ENCODE measurements at regions not wholly inside any gene's neighbourhood (a gene's known extent, or its start where the extent isn't known, plus 50 kb on each side); places are given as distances from the start of the nearest gene placed in this dataset.

GRCh38 chr15:35736150-35736549 is 190.2 kb upstream of the DPH6 start:
- DNase-seq = no peak

DNA sequence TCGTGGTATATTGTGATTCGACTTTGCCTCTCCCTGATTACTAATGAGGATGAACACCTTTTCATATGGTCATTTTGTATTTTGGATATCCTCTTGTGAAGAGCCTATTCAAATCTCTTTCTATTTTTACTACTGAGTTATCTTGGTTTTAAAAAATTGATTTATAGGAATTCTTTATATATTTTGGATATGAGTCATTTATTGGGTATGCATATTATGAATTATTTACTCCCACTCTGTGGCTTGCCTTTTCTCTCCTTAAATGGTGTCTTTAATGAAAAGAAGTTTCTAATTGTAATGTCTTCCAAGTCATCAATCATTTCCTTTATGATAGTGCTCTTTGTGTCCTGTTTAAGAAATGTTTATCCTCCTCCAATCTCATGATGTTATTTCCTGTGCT is 191.5 kb upstream of the DPH6 start:
- DNase-seq = no peak

GRCh38 chr15:35738370-35738769 is 192.4 kb upstream of the DPH6 start:
- no peak for DNase-seq

DNA sequence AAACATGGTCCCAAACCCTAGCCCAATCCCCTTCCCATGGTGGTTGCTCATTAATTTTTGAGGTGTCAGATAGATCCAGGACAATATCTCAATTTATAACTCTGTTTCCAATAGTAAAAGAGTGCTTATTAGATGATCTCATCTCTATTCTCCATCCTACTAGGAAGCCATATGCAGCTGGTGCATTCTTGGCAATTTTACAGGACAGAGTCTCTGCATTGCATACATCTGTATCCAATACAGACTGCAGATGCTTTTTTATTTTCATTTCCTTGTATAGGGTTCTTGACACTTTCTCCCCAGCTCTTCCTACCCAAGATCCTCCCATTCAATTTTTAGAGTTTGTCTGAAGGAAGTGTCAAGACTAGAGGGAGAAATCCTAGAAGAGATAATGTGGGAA is 194.8 kb upstream of the DPH6 start:
- DNase-seq = no peak

DNA sequence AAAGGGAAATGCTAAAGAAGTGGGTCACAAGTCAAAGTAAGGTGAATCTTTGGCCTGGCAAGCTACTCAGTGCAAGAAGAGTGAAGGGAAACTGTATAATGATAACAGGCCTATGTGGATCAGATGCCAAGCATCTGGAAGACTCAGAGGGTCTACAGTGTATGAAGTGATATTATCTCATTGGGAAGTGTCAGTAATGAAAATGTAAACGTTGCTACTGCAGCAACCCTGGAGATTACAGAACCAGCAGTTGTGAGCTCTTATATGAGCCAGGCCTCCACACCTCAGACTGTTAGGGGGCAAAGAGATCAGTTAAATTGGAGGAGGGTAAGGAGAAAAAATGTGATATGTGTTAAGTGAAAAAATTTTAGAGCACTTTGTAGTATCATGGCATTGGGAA is 195.4 kb upstream of the DPH6 start:
- no peak for DNase-seq

GRCh38 chr15:35741881-35742280 is 195.9 kb upstream of the DPH6 start:
- DNase-seq = no peak

- DNase-seq = no peak
These were observed 197.4 kb upstream of the DPH6 start for GRCh38 chr15:35743321-35743720.

GRCh38 chr15:35746121-35746520 is 200.2 kb upstream of the DPH6 start:
- DNase-seq = no peak

- no peak for DNase-seq
These were observed 202.1 kb upstream of the DPH6 start for GRCh38 chr15:35748105-35748504.

DNA sequence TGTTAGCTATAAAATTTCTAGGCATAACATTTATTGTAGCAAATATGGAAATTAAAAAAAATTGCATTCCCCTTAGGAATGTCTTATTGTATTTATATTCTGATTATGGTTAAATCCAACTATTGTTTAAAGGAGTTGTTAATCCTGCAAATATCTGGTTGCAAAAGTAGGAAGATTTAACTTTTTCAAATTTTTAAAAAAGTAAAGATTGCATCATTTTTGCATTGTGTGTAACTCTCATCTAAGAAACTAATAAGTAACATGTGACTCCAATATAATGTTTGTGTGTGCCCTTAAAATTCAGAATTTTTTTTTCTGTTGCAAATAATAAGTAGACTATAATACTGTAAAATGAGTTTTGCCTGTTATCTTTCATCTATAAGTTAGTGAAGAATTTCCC is 204.1 kb upstream of the DPH6 start:
- no peak for DNase-seq

- DNase-seq = peak; percentile 87
These were observed 205.6 kb upstream of the DPH6 start for GRCh38 chr15:35751413-35752133.

GRCh38 chr15:35752134-35752466 is 206.1 kb upstream of the DPH6 start:
- DNase-seq = no peak

DNA sequence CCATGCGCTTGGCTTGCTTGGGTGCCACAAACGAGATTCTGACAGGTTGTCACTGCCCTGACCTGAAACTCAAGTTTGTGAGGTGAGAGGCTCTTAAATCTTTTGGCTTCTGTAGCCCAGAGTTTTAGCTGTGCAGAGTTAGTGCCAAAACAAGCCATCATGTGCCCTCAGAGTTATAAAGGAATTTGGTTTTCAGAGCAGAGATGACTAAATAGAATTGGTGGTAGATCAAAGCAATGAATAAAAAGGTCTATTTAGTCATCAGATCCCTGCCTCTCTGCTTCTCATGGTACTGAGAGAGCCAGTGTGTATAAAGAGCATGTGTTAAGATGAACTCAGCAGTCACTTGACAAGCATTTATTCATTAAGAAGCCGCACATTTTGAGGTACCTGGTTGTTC is 207.5 kb upstream of the DPH6 start:
- no peak for DNase-seq

DNA sequence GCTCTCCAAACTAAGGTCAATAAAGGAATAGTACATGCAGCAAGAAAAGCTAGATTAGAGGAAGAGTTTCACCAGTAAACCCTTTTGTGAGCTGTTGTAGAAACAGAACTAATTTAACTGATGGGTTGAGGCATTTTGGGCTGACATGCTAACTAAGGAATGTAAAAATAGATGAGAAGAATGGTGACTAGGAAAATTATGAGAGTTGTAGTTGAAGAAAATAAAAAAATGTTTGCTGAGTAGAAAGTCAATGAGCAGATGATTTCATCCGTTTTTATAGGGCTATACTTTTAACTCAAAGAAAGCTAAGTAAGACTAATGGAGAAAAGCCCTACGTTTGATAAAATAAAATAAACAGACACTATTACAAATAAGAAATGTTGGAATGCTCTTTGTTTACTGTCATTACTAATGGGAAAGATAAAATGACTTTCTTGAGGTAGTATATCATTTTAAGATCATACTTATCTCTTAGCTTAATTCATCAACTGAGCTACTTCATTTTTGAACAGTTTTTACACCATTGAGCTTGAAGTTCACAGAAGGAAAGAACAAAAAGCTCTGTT is 209.4 kb upstream of the DPH6 start:
- no peak for DNase-seq

DNA sequence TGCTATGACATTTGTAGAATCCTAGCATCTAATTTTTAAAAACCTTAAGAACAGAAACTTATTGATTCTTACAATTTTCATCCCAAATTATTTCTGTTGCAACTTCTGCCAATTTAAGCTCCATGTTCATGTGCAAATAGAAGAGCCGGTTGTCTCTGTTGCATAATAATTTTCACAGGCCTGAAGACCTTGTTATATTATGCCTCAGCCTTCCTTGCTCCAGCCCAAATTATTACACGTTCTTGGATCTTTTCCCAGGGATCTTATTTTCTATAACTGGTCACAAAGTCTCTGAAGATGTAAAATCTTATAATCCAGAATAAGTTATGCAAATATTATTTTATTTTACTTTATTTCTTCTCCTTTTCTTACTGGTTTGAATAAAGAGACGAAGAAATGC is 210.7 kb upstream of the DPH6 start:
- no peak for DNase-seq

GRCh38 chr15:35757361-35757760 is 211.4 kb upstream of the DPH6 start:
- DNase-seq = no peak

DNA sequence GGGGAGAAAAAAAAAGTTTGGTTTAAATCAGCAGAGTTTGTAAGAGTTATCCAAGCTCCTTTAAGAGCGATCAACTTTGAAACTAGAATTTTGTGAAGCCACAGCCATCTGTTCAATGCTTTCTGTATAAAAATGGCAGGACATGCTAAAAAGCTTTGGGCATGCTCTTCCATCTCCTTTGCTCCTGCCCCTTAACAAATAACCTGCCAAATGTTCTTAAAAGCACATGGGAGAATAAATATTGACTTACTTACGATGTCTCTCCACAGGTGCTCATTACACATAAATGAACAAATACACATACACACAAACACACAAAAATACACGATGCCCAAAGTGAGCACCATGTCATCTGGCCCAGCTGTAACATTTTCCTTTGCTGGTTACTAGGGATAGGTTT is 211.8 kb upstream of the DPH6 start:
- DNase-seq = no peak

DNA sequence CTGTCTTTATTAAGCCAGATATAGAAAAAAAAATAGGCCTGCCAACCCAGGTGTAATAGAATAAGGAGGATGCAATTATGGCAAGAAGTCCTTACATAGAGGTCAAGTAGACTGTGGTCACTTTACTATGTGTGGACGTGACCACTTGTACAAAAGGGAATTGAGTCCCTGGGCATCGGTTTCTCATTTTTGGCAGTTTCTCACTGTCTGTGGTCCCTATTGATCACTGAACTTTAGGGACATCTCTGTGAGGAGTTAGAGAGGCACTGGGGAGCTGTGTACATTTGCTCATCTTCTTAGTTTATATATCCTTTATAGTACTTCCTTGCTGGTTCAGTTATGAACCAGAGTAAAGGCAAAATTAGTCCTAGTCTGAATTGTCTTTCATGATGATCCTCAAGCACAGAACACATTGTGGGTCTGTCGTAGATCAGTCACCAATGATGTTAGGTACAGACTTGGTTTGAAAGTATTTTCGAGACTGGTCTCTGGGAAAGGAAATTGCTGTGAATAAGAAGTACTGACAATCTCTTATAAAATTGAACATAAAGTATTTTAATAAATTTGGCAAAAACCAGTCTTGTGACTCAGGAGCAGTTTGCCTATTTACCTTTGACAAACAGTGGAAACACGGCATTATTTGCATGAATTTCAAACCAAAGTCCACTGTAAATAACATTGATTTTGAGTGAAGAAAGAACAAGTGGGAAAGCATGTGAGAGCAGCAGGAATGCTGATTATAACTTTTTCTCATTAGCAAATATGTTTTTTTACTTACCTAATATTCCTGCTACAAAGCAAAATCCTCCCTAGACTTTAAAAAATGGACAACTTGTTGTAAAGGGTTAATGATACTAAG is 218.9 kb upstream of the DPH6 start:
- DNase-seq = no peak

DNA sequence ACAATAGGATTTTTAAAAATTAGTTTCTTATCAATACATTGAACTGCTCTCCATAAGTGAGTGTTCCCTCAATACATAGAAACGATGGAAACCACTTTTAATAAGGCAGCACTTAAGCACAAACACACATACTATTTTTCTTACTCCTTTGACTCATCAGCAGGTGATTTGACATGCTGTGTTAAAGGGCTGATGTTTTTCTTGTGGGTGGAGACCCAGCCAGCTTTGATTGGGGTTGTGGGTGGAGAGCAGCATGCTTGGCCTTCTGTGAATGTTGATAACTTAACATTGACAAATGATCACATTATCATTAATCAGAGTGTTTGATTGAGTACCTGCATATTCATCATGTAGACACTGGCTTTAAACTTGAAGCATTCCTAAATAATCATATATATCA is 223.0 kb upstream of the DPH6 start:
- no peak for DNase-seq

- no peak for DNase-seq
These were observed 223.7 kb upstream of the DPH6 start for GRCh38 chr15:35769656-35770055.

DNA sequence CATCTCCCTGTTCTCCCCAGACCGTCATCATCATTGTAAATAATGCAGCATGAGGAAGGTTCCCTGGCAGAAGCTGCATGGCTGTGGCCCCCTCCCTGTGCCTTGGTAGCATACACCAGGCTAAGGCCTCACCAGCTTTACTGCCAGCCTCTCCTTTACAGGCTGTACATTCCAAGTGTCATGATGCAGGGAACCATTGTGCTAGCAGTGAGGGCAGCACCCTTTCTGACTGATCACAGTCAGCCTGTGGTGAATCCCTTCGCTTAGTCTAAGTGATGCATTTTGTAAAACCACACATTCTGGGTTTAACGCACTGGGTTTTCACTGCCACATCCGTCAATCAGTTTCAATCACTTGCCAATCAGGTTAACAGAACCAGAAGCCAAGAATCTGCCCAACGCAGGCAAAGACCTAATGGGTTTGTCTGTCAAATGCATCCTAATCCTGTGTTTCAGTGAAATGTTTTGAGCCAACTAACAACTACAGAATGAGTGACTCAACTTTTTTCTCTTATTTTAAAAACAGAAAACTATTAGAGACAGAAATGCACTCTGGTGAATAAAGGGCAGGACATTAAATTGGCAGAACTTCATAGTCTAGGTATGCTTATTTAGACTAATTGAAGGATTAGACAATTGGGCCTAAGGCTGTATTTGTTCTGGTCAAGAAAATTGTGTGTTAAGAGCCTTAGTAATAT is 225.9 kb upstream of the DPH6 start:
- no peak for DNase-seq

DNA sequence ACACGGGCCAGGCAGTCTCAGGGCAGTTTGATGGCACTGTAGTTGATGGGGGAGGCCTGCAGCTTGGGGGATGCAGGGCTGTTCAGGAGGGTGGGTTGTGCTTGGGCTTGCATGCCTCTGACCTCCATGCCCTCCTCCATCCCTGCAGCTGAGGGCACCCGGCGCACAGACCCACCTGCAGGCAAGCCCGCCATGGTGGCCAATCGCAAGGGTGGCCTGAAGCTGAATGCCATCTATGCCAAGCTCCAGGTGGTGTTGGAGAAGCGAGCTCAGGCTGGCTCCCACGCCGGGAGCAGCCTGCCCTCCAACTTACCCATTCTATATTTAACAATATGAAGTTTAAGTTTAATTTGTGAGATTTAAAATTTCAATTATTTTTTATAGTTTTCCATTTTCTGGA is 228.7 kb upstream of the DPH6 start:
- no peak for DNase-seq

DNA sequence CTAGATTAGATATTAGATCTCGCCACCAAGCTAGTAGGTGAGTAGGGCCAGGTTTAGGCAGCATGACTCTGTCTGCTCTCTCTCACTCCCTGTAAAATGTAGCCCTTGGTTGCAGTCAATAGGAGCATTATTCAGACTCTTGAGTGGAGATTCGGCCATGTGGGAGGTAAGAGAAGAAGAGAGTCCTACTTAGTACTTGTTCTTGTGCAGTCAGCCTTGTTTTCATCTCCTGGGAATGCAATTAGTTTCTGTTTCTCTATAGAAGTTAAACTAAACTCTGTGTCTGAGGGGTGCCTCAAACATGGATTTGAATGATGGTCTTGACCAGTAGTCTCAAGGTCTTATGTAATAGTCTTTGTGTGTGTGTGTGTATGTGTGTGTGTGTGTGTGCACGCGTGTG is 229.5 kb upstream of the DPH6 start:
- DNase-seq = no peak

DNA sequence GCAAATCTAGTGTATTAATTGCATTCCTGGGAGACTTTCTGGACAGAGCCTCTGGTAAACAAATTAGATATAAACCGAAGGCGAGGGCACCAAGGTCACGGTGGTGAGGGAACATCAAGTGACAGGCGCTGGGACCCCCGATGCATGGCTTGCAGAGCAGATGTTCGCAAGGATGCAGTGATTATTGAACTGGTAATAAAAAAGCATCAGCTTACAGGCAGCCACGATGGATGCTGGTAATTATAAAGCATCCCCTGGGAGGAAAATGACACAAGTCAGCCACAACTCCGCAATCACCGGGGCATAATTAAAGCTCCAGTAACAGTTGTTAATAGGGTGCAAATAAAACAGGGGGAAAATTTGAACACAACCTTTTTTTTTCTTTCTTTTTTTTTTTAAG is 231.1 kb upstream of the DPH6 start:
- peak; percentile 59 for DNase-seq

All from NCI-H82 (cell line).